ENCODE measurements at regions not wholly inside any gene's neighbourhood (a gene's known extent, or its start where the extent isn't known, plus 50 kb on each side); places are given as distances from the start of the nearest gene placed in this dataset. TPM values are rescaled to one million over a fixed set of nuclear protein-coding genes. Genes with fewer than 3 reads are reported as not detected.

Small RNAs in the stretch of these regions (small RNA-seq; reads per million reads assigned to genes)
- not detected for gene AL121932.1 (ENCODE audit: low read depth, low replicate concordance)

Measured in GM23248 (cell line).